ENCODE measurements at regions not wholly inside any gene's neighbourhood (a gene's known extent, or its start where the extent isn't known, plus 50 kb on each side); places are given as distances from the start of the nearest gene placed in this dataset.
"Not testable (repeated sequence)": the region's sequence is repeated elsewhere in the genome, so short reads cannot be mapped to it uniquely, and the experiment has no call there.

DNA sequence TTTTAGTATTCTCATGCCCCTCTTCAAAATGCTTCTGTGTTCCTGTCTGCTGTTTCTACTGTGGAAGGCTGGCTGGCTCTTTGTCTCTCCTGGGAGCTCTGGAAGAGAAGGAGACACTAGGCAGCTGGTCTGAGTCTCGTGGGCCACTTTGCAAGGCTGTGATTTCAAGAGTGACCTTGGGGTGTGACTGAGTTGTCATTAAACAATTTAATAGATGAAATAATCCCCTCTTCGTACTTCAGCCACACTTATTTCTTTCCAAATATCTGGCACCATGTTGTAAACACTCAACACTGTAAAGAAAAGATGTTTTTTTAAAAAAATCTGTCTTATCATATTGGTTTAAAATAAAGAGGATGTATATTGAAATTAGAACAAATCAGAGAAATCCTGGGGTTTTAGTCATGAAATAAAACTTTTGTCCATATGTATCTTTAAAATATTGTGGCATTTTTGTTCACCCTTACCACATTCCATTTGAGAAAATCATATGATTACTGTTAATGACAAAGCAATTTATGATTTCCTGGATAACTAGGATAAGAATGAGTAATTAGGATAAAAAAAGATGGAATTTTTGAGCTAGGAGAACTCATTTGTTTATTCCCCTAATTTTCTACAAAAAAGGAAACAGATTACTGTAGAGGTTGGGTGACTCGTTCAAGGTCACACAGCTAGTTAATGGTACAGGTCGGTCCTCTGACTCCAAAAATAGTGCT lies 200.8 kb downstream of the MAT2B start:
- DNase-seq = no peak

DNA sequence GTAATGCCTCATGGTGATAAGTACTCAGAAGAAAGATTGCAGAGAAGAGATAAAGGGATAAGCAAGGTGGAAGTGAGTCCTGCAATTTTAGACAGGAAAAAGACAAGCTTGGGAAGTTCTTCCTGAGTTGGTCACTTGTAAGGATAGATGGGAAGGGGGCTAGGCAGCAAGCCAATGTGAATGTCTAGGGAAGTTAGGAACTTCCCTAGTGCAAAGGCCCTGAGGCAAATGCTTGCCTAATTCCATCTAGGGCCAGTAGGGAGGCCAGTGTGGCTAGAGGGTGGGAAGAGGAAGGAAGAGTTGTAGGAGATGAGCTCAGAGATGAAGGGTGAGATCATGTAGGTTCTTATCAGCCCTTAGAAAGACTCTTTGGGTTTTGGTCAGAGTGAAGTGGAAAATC lies 206.6 kb downstream of the MAT2B start:
- DNase-seq = no peak

DNA sequence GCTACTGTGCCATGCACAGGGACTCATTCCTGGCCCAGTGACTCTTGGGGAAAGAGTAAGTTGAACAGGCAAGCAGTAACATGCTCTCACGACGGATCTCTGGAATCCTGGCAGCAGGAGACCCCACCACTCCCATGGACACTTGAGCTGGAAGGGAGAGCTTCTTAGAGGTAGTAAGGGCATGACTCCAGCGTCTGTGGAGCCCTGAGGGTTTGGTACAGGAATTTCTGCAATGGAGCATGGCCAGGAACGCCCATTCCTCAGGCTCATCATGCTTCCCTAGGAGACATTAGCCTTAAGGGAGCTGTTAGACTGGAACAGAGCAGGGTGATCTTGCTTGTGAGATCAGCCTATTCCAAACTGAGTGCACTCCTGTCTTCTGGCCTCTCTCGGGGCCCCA lies 212.9 kb downstream of the MAT2B start:
- no peak for DNase-seq

DNA sequence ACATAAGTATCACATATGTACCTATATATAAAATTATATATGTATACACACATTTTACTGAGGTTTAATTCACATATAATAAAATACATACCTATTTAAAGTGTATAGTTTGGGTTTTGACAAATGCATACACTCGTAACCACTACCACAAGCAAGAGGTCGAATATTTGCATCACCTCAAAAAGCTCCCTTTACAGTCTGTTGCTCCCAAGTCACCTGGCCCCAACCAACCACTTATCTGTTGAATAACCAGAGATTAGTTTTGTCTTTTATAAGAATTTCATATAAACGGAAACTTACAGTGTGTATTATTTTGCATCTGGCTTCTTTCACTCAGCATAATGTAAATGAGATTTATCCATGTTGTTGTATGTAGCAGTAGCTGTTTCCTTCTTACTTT lies 218.9 kb downstream of the MAT2B start:
- DNase-seq = no peak

DNA sequence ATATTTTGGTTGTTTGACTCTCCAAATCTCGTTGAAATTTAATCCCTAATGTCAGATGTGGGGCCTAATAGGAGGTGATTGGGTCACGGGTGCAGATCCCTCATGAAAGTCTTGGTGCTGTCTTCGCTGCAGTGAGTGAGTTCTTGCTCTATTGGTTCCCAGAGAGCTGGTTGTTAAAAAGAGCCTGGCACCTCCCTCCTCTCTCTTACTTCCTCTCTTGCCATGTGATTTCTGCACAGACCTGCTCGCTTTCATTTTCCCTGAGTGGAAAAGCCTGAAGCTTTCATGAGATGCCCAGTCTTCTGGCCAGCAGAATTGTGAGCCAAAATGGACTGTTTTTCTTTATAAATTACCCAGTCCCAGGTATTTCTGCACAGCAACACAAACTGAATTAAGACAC lies 221.6 kb downstream of the MAT2B start:
- DNase-seq = no peak

DNA sequence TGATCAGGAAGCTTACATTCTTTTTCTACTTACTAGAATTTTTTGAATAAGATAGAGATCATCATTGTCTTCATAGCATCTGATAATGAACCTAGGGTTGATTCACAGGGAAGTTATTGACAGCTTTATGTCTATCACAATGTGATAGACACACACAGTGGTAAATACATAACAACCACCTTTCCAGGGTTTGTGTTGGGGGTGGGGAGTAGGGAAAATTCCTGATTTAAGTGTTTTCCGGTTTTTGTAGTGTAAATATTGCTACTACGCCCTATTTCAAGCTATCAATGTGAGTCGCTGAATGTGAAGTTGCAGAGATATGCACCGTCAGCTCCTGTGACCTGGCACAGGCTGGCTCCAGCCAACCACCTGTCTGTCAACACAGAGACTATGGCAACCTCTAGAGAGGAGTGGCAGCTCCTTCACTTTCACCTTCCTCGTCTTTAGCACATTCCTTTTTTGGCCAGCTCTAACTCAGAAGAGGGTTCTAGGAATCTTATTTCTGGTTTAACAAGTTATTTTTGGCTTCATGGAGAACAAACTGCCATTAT lies 224.9 kb downstream of the MAT2B start:
- no peak for DNase-seq

DNA sequence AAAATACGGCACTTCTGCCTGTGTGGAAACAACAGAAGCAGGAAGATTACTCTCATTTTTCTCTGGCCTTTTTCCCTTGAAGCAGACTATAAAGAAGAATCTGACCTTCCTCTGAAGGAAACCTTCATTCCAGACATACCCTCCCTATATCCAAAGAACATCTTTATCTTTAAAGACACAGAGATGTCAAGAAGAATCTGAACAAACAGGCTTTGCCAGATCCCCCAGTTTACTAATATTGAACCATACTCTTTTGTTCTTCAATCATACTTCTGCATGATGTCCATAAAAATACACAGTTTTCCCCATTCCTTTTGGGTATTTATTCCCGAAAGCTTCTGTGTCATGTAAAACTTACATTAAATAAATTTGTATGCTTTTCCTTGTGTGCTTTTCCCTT lies 225.8 kb downstream of the MAT2B start:
- no peak for DNase-seq

DNA sequence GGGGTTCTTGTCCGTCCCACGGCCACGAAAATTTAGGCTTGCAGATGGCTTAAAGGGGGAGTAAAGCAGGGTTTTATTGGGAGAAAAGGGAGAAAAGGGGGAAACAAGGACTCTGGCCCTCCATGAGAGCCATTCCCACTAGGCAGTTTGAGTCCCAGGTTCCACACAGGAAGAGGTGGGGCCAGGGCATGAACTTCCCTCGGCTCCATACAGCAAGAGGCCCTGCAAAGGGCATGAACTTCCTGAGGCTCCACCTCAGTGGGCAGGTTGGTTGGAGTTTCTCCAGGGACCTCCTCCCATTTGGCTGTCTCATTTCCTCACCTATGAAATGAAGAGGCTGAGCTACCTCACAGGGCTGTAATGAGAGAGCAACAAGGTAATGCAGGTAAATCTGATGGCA lies 229.7 kb downstream of the MAT2B start:
- DNase-seq = no peak

DNA sequence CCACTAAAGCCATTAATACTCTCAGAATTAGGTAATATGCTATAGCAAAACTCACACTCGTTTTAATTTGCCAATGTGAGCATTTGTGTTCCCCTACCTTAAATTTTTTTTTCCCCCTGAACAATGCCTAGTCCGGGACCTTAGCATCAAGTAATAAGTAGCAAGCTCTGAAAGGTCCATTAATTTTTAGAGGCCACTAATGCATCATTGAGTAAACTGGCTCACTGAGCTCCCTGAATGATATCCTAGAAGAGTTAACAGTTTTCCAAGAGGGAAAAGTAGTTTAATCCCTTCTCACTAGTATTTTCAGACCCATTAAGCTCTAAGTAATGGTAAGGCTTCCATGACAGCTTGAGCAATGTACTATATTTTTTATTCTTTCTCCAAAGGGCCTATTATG lies 242.2 kb downstream of the MAT2B start:
- no peak for DNase-seq

DNA sequence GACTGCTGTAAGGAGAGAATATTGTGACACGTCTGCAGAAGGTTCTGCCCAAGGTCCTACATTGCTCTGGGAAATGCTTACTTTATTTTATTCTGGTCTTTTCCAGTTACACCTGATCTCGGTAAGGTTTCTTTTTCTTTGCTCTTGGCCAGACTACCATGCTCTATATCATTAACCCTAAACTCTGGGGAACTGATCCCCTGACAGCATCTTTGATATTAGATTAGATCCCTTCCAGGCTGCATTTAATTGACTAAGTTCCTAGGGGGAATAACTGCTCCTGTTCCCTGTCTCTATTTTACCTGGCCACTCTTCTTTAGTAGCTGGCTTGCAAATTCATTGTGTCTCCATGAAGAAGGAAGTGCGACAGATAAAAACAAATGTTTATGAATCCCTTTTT lies 243.5 kb downstream of the MAT2B start:
- DNase-seq = no peak

DNA sequence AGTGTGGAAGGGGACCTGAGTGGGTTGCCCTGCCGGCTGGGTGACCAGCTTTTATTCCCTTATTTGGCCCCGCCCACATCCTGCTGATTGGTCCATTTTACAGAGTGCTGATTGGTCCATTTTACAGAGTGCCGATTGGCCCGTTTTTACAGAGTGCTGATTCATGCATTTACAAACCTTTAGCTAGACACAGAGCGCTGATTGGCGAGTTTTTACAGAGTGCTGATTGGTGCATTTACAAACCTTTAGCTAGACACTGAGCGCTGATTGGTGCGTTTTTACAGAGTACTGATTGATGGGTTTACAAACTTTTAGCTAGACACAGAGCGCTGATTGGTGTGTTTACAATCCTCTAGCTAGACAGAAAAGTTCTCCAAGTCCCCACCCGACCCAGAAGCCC lies 245.0 kb downstream of the MAT2B start:
- not testable (repeated sequence) for DNase-seq

DNA sequence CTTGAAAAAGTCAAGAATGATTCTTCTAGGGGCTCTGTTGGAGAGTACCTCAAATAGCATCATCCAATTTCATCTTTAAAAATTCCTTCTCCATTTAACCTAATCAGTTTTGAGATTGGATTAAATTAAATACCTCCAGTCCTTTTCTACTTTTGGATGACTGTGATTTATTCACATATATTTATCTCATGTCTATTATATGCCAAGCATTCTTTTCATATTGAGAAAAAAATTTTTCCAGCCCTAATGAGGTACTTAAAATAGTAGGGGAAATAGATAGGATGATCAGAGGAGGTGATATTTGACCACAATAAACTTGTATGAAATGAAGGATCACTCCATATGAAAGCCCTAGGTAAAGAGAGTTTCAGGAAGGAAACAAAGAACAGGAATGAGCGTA lies 250.1 kb downstream of the MAT2B start:
- DNase-seq = no peak

DNA sequence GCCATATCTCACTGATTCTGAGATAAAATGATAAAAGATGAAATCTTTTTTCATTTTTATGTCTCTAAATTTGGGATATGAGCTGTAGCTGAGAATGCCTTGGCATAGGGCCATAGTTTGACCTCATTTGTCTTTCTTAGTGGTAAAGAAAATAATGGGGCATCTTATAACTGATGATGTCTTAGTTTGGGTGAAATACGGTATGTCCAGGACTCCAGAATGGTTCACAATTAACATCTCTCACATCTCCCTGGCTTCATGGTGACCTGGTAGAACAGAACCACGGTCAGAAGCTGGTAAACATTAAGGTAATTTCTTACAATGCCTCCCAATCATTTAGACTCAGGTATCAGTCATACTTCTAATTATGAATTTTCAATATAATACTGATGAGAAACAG lies 250.8 kb downstream of the MAT2B start:
- DNase-seq = no peak

DNA sequence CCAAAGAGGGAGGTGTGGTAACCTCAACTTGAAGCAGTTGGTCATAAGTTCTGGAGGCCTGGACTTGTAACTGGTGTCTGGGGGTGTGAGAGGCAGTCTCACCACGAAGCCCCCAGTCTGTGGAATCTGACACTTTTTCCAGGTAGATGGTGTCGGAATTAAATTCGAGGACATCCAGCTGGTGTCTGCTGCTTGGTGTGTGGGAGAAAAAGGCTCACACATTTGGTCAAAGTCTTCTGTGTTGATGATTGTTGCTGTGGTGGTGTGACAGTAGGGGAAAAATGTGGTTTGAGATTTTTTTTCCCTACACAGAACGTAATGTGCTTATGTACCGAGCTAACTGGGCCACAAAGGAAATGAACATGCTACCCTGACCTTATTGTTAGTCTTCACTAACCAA lies 251.9 kb downstream of the MAT2B start:
- no peak for DNase-seq

DNA sequence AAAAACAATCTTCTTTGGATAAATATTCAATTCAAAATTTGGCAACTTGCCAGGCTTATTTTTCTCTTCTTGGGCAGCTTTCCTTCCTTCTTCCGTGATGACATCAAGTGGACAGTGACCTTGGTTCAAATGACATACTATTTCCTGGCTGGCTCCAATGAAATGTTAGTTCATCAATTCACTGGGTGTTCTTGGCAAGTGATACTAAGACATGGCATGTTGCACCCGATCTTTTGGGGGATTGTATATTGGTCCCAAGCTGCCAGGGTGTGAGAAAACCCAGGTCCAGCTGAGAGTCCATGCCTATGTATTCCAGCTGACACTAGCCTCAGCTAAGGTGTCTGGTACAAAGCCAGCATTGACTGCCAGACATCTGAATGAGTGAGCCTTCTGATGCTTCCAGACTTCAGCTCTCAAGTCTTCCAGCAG lies 252.9 kb downstream of the MAT2B start:
- no peak for DNase-seq

DNA sequence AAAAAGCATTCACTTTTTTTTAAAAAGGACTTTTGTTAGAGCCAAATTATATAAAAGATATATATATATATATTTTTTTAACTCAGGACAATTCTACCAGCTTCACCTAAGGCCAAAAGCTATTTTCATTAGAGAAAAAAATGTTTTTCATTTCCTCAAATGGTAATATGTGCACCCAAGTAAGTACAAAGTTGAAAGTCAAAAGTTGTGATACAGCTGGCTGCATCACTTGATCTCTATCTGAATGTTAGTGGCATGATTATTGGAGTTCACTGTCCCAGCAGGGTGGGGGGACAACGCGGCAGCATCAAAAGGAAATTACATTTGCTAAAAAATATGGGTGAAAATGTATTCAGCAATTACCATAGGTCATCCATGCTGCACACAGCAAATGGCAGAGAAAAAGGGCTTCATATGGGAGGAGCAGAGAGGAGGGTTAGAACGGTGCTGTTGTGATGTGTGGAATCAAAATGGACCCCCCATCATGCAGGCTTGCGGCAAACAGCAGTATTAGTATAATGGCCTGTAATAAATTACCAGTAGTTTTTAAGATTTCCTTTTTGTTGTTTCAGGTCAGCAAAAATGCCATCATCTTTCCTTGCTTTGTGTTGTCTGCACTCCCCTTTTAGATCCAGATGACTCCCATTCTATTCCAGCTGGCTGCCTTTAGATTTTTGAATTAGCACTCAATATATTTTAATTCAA lies 253.7 kb downstream of the MAT2B start:
- DNase-seq = no peak

DNA sequence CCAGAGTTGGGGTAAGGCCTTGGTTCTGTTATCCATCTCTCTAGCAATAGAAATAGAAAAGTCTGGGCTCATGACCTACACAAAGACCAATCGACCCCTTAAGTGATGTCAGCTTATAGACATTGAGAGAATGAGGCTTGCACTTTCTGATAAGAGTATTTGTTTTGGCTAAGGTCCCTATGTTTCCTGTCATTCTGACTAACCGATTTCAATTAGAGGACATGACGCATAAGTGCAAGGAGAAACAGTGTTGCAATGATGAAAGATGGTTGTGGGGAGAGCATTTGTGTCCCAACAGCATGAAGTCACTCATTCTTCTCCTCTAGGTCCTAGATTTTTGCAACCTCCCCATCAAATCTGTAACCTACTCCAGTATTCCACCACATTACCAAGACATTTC lies 255.1 kb downstream of the MAT2B start:
- no peak for DNase-seq

DNA sequence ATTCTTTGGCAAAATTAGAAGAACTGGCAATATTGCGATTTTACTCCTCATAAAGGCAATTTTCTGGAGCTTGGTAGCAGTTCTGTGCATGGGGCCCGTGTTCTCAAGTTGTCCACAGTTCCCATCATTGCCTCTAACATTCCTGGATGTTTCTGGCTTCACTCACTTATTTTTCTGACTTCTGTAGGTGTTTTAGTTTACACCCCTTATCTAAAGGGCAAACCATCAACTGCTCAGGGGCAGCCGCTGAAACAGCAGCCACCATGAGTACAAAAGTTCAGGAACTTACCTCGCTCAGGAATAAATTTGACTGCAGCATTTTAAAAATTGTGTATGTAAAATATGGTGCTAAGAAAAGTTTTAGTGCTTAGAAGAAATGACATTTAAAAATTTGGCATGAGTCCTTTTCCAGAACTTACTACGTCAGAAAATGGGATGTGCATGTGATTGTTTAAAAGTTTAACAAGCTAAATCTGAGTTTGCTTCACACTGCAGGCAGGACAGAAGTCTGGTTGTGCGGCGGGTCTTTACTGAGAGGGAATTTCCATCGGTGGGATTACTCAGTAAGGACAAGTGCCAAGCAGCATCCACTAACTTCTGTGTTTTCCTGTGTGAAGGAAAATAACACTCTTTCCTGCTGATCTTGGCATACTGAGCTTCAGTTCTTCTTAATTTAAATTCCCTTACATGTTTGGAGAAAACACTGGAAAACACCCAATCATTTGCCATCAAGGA lies 261.7 kb downstream of the MAT2B start:
- no peak for DNase-seq

DNA sequence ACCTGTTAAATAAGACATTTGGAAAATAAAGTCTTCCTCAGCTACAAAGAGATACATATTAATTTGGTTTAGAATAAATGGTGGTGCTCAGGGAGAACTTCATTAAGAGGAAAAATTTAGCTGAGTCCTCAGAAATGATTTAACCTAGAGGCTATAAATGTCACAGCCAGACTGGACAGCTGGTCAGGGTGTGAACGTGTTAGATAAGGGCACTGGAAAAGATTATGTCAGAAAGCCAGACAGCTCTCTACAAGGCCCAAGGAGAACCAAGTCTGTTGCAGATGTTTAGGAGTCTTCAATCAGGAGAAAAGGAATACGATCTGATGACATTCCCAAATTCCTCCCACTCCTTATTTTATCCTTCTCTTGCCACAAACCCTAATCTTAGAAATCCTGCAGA lies 265.2 kb downstream of the MAT2B start:
- DNase-seq = no peak

DNA sequence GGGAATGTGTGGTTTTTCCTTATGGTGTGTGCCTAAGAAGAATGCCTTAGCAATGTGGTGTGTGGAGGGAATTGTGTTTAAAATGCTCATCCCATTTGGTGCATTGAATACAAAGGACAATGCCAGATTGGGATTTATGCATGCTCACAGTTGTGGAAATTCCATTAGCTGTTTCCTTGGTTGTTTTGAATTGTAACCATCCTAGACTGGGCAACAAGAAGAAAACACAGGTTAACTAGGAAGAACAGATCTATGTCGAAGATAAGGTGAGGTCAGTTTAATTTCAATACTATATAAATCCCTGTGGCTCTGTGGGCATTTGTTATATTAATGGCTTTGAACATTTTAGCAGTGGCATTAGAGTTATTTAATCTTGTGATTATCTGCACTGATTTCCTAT lies 266.8 kb downstream of the MAT2B start:
- no peak for DNase-seq

DNA sequence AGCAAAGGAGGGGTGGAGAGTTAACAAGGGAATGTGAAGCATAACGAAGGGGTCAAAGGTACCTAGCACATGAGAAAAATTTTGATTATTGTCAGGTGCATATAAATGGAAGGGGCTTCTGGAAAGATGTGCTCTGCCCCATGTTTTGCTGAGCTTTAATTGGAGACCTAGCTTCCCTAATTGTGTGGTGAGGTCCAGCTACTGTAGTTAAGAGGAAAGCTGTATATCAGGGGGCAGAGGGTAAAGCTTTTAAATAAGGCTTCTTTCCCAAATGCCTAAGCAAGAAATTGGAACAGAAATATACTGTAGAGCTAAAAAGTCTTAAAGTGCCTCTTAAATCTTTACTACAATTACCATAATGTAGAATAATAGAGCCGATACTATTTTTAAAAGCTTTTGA lies 267.2 kb downstream of the MAT2B start:
- no peak for DNase-seq

DNA sequence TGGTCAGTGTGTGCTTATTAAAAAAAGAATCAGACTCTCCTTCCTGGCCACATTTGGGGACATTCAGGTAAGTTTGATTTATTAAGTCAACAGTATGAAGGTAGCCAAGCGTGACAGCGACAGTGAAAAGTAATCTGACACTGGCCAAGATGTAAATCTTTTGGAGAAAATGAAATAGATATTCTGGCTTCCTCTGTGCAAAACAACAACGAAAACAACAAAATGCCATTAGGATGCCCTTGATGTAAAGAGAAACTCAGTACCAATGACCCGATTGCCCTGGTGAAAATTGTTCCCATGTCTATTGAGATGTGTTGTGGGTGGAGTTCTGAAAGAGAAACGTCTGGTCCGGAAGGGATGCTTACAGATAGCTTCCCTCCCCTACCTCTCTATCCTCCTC lies 267.8 kb downstream of the MAT2B start:
- DNase-seq = no peak

DNA sequence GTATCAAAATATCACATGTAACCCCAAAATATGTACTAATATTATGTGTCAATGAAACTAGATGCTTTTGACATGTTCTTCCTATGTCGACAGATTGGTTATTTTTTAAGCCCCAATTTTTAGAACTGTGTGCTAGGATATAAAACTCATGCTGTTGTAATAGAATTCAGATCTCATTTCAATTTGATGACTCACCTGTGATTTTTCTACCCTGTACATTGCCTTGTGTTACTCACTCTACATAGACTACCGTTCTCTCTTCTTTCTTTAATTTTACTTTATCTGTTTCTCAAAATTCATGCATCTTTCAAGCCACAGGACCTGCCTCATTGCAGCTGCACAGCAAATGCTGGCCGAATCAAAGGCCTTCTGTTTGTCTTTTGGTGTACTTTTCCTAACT lies 284.5 kb downstream of the MAT2B start:
- no peak for DNase-seq

DNA sequence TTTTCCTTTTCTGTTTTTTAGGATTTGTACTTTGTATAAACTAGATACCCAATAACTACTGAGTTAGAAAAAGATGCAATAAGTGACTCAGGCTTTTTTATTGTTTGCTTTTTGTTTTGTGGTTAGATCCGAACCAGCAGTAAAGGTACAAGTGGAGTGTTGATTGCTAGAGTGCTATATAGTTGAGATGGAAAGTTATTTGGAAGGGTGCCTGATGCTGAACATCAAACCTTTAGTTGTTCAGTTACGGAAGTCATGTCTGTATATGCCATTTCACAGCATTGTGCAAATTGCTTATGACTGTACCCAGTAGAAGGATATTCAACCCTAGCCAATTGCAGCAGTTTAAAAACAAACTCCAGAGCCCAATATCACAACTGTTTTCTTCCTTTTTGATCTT lies 285.1 kb downstream of the MAT2B start:
- DNase-seq = no peak
